Activated B cell treated with CpG ODN at 0.5 μM for 24 hours (primary cell): ENCODE measurements at regions not wholly inside any gene's neighbourhood (a gene's known extent, or its start where the extent isn't known, plus 50 kb on each side); places are given as distances from the start of the nearest gene placed in this dataset.

Experiments used
- ATAC-seq: fragments of 200-7000 bp; cut with Tn5 transposase; one replicate; pipeline ENCODE4 v1.10.0; 2021; ENCODE audit warnings: low read depth, mild to moderate bottlenecking, moderate library complexity
- CTCF ChIA-PET: fragments of 350-600 bp; sonication (Branson Sonifier 250); formaldehyde crosslinking; loops from one replicate; lab custom pipeline; 2021; ENCODE audit warnings: antibody characterized with exemption; lab: Charles Lee
- POLR2A ChIA-PET: fragments of 350-600 bp; sonication (Branson Sonifier 250); formaldehyde crosslinking; loops from one replicate; lab custom pipeline; 2021; ENCODE audit warnings: antibody characterized with exemption; lab: Charles Lee
- DNase-seq: peaks from one replicate; pipeline ENCODE4 v3.0.0; 2022
- H3K27ac Mint-ChIP-seq: one replicate; pipeline ENCODE4 v1.8.0; 2020; ENCODE audit warnings: mixed read lengths
- H3K27me3 Mint-ChIP-seq: one replicate; pipeline ENCODE4 v1.8.0; 2021; ENCODE audit warnings: mixed read lengths
- H3K36me3 Mint-ChIP-seq: one replicate; pipeline ENCODE4 v1.8.0; 2021; ENCODE audit warnings: low read depth, mixed read lengths
- H3K4me1 Mint-ChIP-seq: one replicate; pipeline ENCODE4 v1.8.0; 2021; ENCODE audit warnings: mixed read lengths
- H3K4me3 Mint-ChIP-seq: one replicate; pipeline ENCODE4 v1.8.0; 2020; ENCODE audit warnings: mild to moderate bottlenecking, mixed read lengths
- H3K9me3 Mint-ChIP-seq: one replicate; pipeline ENCODE4 v1.8.0; 2020; ENCODE audit warnings: mixed read lengths
- CTCF ChIP-seq: fragments of 200-600 bp; IDR thresholded peaks from one replicate; pipeline ENCODE4 v1.8.0; 2022; ENCODE audit warnings: antibody characterized with exemption, mild to moderate bottlenecking
- intact Hi-C: fragments of 100-400 bp; cut with micrococcal nuclease; formaldehyde crosslinking; loops from one replicate; pipeline ENCODE4 v1.15.1; 2024

- ChIA-PET POLR2A (no interaction called here), CTCF (no interaction called here)
- DNase-seq = no peak
- Mint-ChIP-seq H3K36me3 (no peaks in the 10 kb centered on the region), H3K9me3 (peaks cover 35% of the 10 kb centered on the region), H3K4me1 (no peaks in the 10 kb centered on the region), H3K27ac (no peak overlapping the region), H3K27me3 (no peaks in the 10 kb centered on the region), H3K4me3 (no peak overlapping the region)
- intact Hi-C loops = no loop called here
- ATAC-seq = no peak
- TF ChIP-seq CTCF = no peak
These were observed 169.7 kb downstream of the NPR3 start for GRCh38 chr5:32880796-32881195.

GRCh38 chr5:32887390-32887789 is 176.3 kb downstream of the NPR3 start:
- intact Hi-C loops = no loop called here
- H3K27ac Mint-ChIP-seq = no peak overlapping the region
- CTCF ChIA-PET = no interaction called here
- H3K4me1 Mint-ChIP-seq = no peaks in the 10 kb centered on the region
- no peaks in the 10 kb centered on the region for H3K36me3 Mint-ChIP-seq
- H3K4me3 Mint-ChIP-seq = no peak overlapping the region
- POLR2A ChIA-PET = no interaction called here
- no peaks in the 10 kb centered on the region for H3K27me3 Mint-ChIP-seq
- no peak for TF ChIP-seq CTCF
- ATAC-seq (no peak), DNase-seq (no peak)
- peaks cover 21% of the 10 kb centered on the region for H3K9me3 Mint-ChIP-seq

GRCh38 chr5:32889078-32889477 is 178.0 kb downstream of the NPR3 start:
- no peaks in the 10 kb centered on the region for H3K36me3 Mint-ChIP-seq
- POLR2A ChIA-PET = no interaction called here
- ATAC-seq = no peak
- intact Hi-C loops = no loop called here
- H3K9me3 Mint-ChIP-seq = peaks cover 12% of the 10 kb centered on the region
- no peak overlapping the region for H3K4me3 Mint-ChIP-seq
- no peaks in the 10 kb centered on the region for H3K4me1 Mint-ChIP-seq
- H3K27me3 Mint-ChIP-seq = no peaks in the 10 kb centered on the region
- no peak for DNase-seq
- CTCF ChIA-PET = no interaction called here
- no peak for TF ChIP-seq CTCF
- H3K27ac Mint-ChIP-seq = no peak overlapping the region

GRCh38 chr5:32903613-32904012 is 192.5 kb downstream of the NPR3 start:
- Mint-ChIP-seq H3K4me1 (no peaks in the 10 kb centered on the region), H3K4me3 (no peak overlapping the region), H3K9me3 (peaks cover 11% of the 10 kb centered on the region), H3K36me3 (no peaks in the 10 kb centered on the region), H3K27ac (no peak overlapping the region), H3K27me3 (no peaks in the 10 kb centered on the region)
- intact Hi-C loops = no loop called here
- DNase-seq (no peak), ATAC-seq (no peak)
- ChIA-PET POLR2A (no interaction called here), CTCF (no interaction called here)
- TF ChIP-seq CTCF = no peak

GRCh38 chr5:32908641-32909040 is 197.5 kb downstream of the NPR3 start:
- ChIA-PET CTCF (no interaction called here), POLR2A (no interaction called here)
- intact Hi-C loops = no loop called here
- Mint-ChIP-seq H3K27me3 (no peaks in the 10 kb centered on the region), H3K9me3 (peaks cover 17% of the 10 kb centered on the region), H3K4me3 (no peak overlapping the region), H3K4me1 (no peaks in the 10 kb centered on the region), H3K27ac (no peak overlapping the region), H3K36me3 (no peaks in the 10 kb centered on the region)
- DNase-seq (no peak), ATAC-seq (no peak)
- TF ChIP-seq CTCF = no peak
